Activated CD4-positive, alpha-beta memory T cell treated with anti-CD3 and anti-CD28 coated beads for 36 hours (primary cell): ENCODE measurements at regions not wholly inside any gene's neighbourhood (a gene's known extent, or its start where the extent isn't known, plus 50 kb on each side); places are given as distances from the start of the nearest gene placed in this dataset.

Experiments used
- CTCF ChIA-PET: fragments of 350-600 bp; sonication (Branson Sonifier 250); formaldehyde crosslinking; loops from one replicate; lab custom pipeline; 2021; ENCODE audit warnings: antibody characterized with exemption, inconsistent platforms; lab: Charles Lee
- POLR2A ChIA-PET: fragments of 350-600 bp; sonication (Branson Sonifier 250); formaldehyde crosslinking; loops from one replicate; lab custom pipeline; 2021; ENCODE audit warnings: antibody characterized with exemption; lab: Charles Lee
- DNase-seq: peaks from one replicate; pipeline ENCODE4 v3.0.0-alpha.2; 2020
- H3K27ac Mint-ChIP-seq: one replicate; pipeline ENCODE4 v1.8.0; 2021; ENCODE audit warnings: mixed read lengths
- H3K27me3 Mint-ChIP-seq: one replicate; pipeline ENCODE4 v1.8.0; 2021; ENCODE audit warnings: mixed read lengths
- H3K36me3 Mint-ChIP-seq: one replicate; pipeline ENCODE4 v1.8.0; 2021; ENCODE audit warnings: mixed read lengths
- H3K4me1 Mint-ChIP-seq: one replicate; pipeline ENCODE4 v1.8.0; 2021; ENCODE audit warnings: low read depth, mixed read lengths
- H3K4me3 Mint-ChIP-seq: one replicate; pipeline ENCODE4 v1.8.0; 2021; ENCODE audit warnings: mild to moderate bottlenecking, mixed read lengths
- H3K9me3 Mint-ChIP-seq: one replicate; pipeline ENCODE4 v1.8.0; 2021; ENCODE audit warnings: mixed read lengths
- intact Hi-C: fragments of 100-400 bp; cut with micrococcal nuclease; formaldehyde crosslinking; loops from one replicate; pipeline ENCODE4 v1.15.1; 2023

- Mint-ChIP-seq H3K27ac (no peak overlapping the region), H3K4me3 (no peak overlapping the region), H3K27me3 (peaks cover 2% of the 10 kb centered on the region), H3K36me3 (no peaks in the 10 kb centered on the region), H3K4me1 (no peaks in the 10 kb centered on the region), H3K9me3 (no peaks in the 10 kb centered on the region)
- POLR2A ChIA-PET, result no interaction called here
- no peak for DNase-seq
- CTCF ChIA-PET, result no interaction called here
- intact Hi-C loops, result no loop called here
These were observed 519.4 kb downstream of the SHQ1 start for GRCh38 chr3:72328755-72329277.

- Mint-ChIP-seq H3K9me3 (no peaks in the 10 kb centered on the region), H3K36me3 (no peaks in the 10 kb centered on the region), H3K4me3 (no peak overlapping the region), H3K4me1 (no peaks in the 10 kb centered on the region), H3K27ac (no peak overlapping the region), H3K27me3 (peaks cover 2% of the 10 kb centered on the region)
- CTCF ChIA-PET, result no interaction called here
- intact Hi-C loops, result no loop called here
- POLR2A ChIA-PET, result no interaction called here
- DNase-seq, result no peak
These were observed 521.2 kb downstream of the SHQ1 start for GRCh38 chr3:72327008-72327407.

- no peak overlapping the region for H3K4me3 Mint-ChIP-seq
- CTCF ChIA-PET, result no interaction called here
- H3K36me3 Mint-ChIP-seq, result no peaks in the 10 kb centered on the region
- no peaks in the 10 kb centered on the region for H3K9me3 Mint-ChIP-seq
- H3K4me1 Mint-ChIP-seq, result no peaks in the 10 kb centered on the region
- POLR2A ChIA-PET, result no interaction called here
- H3K27me3 Mint-ChIP-seq, result peaks cover 2% of the 10 kb centered on the region
- H3K27ac Mint-ChIP-seq, result no peak overlapping the region
- no peak for DNase-seq
- intact Hi-C loops, result no loop called here
These were observed 523.9 kb downstream of the SHQ1 start for GRCh38 chr3:72324253-72324811.

GRCh38 chr3:72323773-72324172, 524.5 kb downstream of the SHQ1 start:
- intact Hi-C loops, result no loop called here
- no peak overlapping the region for H3K4me3 Mint-ChIP-seq
- no peaks in the 10 kb centered on the region for H3K4me1 Mint-ChIP-seq
- H3K27ac Mint-ChIP-seq, result no peak overlapping the region
- H3K27me3 Mint-ChIP-seq, result peaks cover 2% of the 10 kb centered on the region
- POLR2A ChIA-PET, result no interaction called here
- no peak for DNase-seq
- H3K36me3 Mint-ChIP-seq, result no peaks in the 10 kb centered on the region
- H3K9me3 Mint-ChIP-seq, result no peaks in the 10 kb centered on the region
- CTCF ChIA-PET, result no interaction called here

- Mint-ChIP-seq H3K36me3 (no peaks in the 10 kb centered on the region), H3K27ac (no peak overlapping the region), H3K4me1 (no peaks in the 10 kb centered on the region), H3K27me3 (no peaks in the 10 kb centered on the region), H3K4me3 (no peak overlapping the region), H3K9me3 (no peaks in the 10 kb centered on the region)
- intact Hi-C loops, result no loop called here
- POLR2A ChIA-PET, result no interaction called here
- DNase-seq, result no peak
- CTCF ChIA-PET, result no interaction called here
These were observed 525.8 kb downstream of the SHQ1 start for GRCh38 chr3:72322264-72322976.

- H3K9me3 Mint-ChIP-seq, result no peaks in the 10 kb centered on the region
- no peaks in the 10 kb centered on the region for H3K27me3 Mint-ChIP-seq
- ChIA-PET POLR2A (no interaction called here), CTCF (no interaction called here)
- no peak overlapping the region for H3K27ac Mint-ChIP-seq
- H3K36me3 Mint-ChIP-seq, result no peaks in the 10 kb centered on the region
- H3K4me1 Mint-ChIP-seq, result no peaks in the 10 kb centered on the region
- intact Hi-C loops, result no loop called here
- no peak overlapping the region for H3K4me3 Mint-ChIP-seq
- DNase-seq, result no peak
These were observed 527.3 kb downstream of the SHQ1 start for GRCh38 chr3:72320955-72321303.

GRCh38 chr3:72320095-72320954, 527.9 kb downstream of the SHQ1 start:
- no peak for DNase-seq
- POLR2A ChIA-PET, result no interaction called here
- no peaks in the 10 kb centered on the region for H3K9me3 Mint-ChIP-seq
- H3K4me1 Mint-ChIP-seq, result no peaks in the 10 kb centered on the region
- H3K36me3 Mint-ChIP-seq, result no peaks in the 10 kb centered on the region
- H3K4me3 Mint-ChIP-seq, result no peak overlapping the region
- intact Hi-C loops, result no loop called here
- H3K27ac Mint-ChIP-seq, result no peak overlapping the region
- CTCF ChIA-PET, result no interaction called here
- no peaks in the 10 kb centered on the region for H3K27me3 Mint-ChIP-seq

- intact Hi-C loops, result no loop called here
- Mint-ChIP-seq H3K27me3 (no peaks in the 10 kb centered on the region), H3K36me3 (no peaks in the 10 kb centered on the region), H3K4me3 (no peak overlapping the region), H3K9me3 (no peaks in the 10 kb centered on the region), H3K27ac (no peak overlapping the region), H3K4me1 (no peaks in the 10 kb centered on the region)
- POLR2A ChIA-PET, result no interaction called here
- no peak for DNase-seq
- CTCF ChIA-PET, result no interaction called here
These were observed 528.8 kb downstream of the SHQ1 start for GRCh38 chr3:72319194-72320094.

- no peak overlapping the region for H3K27ac Mint-ChIP-seq
- no peaks in the 10 kb centered on the region for H3K36me3 Mint-ChIP-seq
- POLR2A ChIA-PET, result no interaction called here
- H3K4me1 Mint-ChIP-seq, result no peaks in the 10 kb centered on the region
- H3K27me3 Mint-ChIP-seq, result no peaks in the 10 kb centered on the region
- no peaks in the 10 kb centered on the region for H3K9me3 Mint-ChIP-seq
- CTCF ChIA-PET, result no interaction called here
- intact Hi-C loops, result no loop called here
- no peak overlapping the region for H3K4me3 Mint-ChIP-seq
- no peak for DNase-seq
These were observed 529.6 kb downstream of the SHQ1 start for GRCh38 chr3:72318504-72319193.

- ChIA-PET POLR2A (no interaction called here), CTCF (interaction anchor here (1.0 kb wide), 1 partner anchor 442 kb away, joined by 3 read pairs; no protein-coding TSS in a partner anchor)
- H3K4me3 Mint-ChIP-seq, result no peak overlapping the region
- no peaks in the 10 kb centered on the region for H3K27me3 Mint-ChIP-seq
- H3K36me3 Mint-ChIP-seq, result no peaks in the 10 kb centered on the region
- H3K27ac Mint-ChIP-seq, result no peak overlapping the region
- intact Hi-C loops, result no loop called here
- H3K4me1 Mint-ChIP-seq, result no peaks in the 10 kb centered on the region
- DNase-seq, result no peak
- no peaks in the 10 kb centered on the region for H3K9me3 Mint-ChIP-seq
These were observed 530.8 kb downstream of the SHQ1 start for GRCh38 chr3:72317491-72317890.

GRCh38 chr3:72316501-72317279, 531.6 kb downstream of the SHQ1 start:
- intact Hi-C loops, result no loop called here
- Mint-ChIP-seq H3K9me3 (no peaks in the 10 kb centered on the region), H3K27ac (no peak overlapping the region), H3K4me3 (no peak overlapping the region), H3K4me1 (peaks cover under 1% of the 10 kb centered on the region), H3K36me3 (no peaks in the 10 kb centered on the region), H3K27me3 (no peaks in the 10 kb centered on the region)
- ChIA-PET POLR2A (no interaction called here), CTCF (no interaction called here)
- no peak for DNase-seq
